ENCODE measurements at regions not wholly inside any gene's neighbourhood (a gene's known extent, or its start where the extent isn't known, plus 50 kb on each side); places are given as distances from the start of the nearest gene placed in this dataset.
"Not testable (repeated sequence)": the region's sequence is repeated elsewhere in the genome, so short reads cannot be mapped to it uniquely, and the experiment has no call there.

DNA sequence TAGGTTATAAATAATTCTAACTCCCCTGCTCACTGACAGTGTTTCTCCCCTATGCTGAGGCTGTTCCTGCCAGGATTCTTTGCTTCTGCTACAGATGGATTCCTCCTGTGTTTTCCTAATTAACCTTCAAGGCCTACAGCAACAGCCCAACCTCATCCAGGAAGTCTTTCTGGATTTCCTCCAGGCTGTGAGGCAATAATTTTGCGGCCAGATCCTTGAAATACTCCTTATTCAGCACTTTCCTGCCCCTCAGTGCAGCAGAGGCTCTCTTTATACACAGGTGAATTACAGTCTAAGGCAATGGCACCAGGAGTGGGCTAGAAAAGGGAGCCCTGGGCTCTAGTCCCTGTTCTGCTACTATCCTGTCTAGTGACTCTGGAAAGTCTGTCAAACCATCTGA lies 102.1 kb upstream of the PRSS12 start:
- H3K27me3 ChIP-seq (ENCODE audit: control insufficient read depth, insufficient read depth, low read length); H3K36me3 ChIP-seq (ENCODE audit: control insufficient read depth, insufficient read depth, low read length); H3K9me3 ChIP-seq (ENCODE audit: control insufficient read depth, insufficient read depth, low read length); H3K4me3 ChIP-seq (ENCODE audit: low read depth, low read length); H3K9ac ChIP-seq (ENCODE audit: low read depth, low read length); H3K4me1 ChIP-seq (ENCODE audit: control insufficient read depth, insufficient read depth, low read length): not testable (repeated sequence)

DNA sequence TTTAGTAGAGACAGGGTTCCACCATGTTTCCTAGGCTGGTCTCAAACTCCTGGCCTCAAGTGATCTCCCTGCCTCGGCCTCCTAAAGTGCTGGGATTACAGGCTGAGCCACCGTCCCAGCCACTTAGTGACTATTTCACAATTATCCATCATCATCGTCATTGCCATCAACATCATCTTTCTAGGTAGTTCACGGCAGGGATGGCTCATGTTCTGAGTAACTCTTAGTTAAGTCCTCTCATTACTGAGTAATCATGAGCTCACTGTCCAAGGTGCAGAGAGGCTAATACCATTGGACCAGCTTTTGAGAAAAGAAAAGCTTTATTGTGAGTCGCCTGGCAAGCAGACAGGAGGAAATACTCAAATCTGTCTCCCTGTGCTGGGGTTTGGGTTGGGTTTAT lies 108.6 kb upstream of the PRSS12 start:
- H3K4me1 ChIP-seq (ENCODE audit: control insufficient read depth, insufficient read depth, low read length), result not testable (repeated sequence)

DNA sequence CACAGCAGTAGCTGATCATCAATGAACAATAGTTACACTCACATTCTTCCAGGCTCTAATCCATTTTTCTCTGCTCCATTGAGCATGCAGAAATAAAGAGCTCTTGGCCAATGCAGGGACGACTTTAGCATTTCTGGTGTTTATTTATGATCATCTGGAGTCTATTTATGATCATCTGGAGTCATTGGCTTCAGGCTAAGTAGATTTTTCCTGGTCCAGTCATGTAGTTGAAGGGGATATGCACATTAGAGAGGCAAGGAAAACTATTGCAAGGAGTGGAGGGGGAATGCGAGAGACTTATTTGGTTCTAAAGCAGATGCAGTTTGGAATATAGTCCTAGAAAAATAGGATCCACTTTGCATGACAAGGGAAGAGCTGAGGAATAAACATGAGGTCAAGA lies 113.0 kb upstream of the PRSS12 start:
- not testable (repeated sequence) for H3K4me3 ChIP-seq (ENCODE audit: low read depth, low read length); H3K9ac ChIP-seq (ENCODE audit: low read depth, low read length)

More for the DNA sequence above, 108.6 kb upstream of the PRSS12 start:
- H3K4me3 ChIP-seq (ENCODE audit: low read depth, low read length); H3K27me3 ChIP-seq (ENCODE audit: control insufficient read depth, insufficient read depth, low read length); H3K36me3 ChIP-seq (ENCODE audit: control insufficient read depth, insufficient read depth, low read length); H3K9me3 ChIP-seq (ENCODE audit: control insufficient read depth, insufficient read depth, low read length); H3K9ac ChIP-seq (ENCODE audit: low read depth, low read length): not testable (repeated sequence)

DNA sequence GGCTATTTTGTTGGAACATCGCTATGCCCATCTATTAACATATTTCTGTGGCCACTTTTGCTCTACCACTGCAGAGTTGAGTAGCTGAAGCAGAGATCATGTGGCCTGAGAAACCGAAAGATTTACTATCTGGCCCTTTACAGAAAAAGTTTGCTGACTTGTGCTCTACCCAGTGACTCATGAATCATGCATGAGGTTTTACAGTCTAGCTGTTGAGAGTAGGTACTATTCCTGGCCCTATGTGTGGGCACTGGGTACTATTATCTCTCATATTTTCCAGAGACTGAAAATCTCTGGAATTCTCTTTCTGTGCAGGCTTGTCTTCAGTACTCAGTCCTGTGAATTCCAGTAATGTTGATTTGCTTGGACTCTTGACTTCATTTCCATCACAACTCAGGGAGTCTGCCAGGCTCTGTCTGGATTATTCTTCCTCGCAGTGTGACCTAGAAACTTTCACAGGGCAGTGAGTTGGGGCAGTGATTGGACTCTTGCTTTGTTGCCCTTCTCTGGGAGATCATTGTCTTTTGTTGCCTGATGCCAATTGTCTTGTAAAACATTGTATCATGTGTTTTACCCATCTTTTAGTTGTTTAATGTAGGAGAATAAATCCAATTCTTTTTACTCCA lies 121.3 kb upstream of the PRSS12 start:
- not testable (repeated sequence) for H3K9me3 ChIP-seq (ENCODE audit: control insufficient read depth, insufficient read depth, low read length); H3K9ac ChIP-seq (ENCODE audit: low read depth, low read length); H3K36me3 ChIP-seq (ENCODE audit: control insufficient read depth, insufficient read depth, low read length); H3K4me3 ChIP-seq (ENCODE audit: low read depth, low read length); H3K27me3 ChIP-seq (ENCODE audit: control insufficient read depth, insufficient read depth, low read length); H3K4me1 ChIP-seq (ENCODE audit: control insufficient read depth, insufficient read depth, low read length)

More for the DNA sequence above, 113.0 kb upstream of the PRSS12 start:
- H3K36me3 ChIP-seq (ENCODE audit: control insufficient read depth, insufficient read depth, low read length); H3K27me3 ChIP-seq (ENCODE audit: control insufficient read depth, insufficient read depth, low read length); H3K4me1 ChIP-seq (ENCODE audit: control insufficient read depth, insufficient read depth, low read length); H3K9me3 ChIP-seq (ENCODE audit: control insufficient read depth, insufficient read depth, low read length): not testable (repeated sequence)

DNA sequence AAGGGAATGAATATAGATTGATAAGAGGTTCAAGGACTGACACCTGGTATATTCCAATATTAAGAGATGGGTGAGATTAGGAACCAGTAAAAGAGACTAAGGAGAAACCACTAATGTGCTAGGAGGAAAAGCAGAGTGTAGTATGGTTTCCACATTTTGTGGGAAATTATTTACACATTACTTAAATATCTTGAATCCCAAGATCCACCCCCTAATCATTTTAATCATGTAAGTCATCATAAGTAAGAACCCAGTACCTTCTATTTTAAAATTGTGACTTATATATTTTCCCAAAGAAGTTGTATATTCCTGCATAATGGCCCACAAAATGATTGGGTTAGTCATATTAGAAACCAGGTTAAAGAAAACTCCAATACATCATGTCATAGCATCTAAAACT lies 122.0 kb upstream of the PRSS12 start:
- not testable (repeated sequence) for H3K9ac ChIP-seq (ENCODE audit: low read depth, low read length); H3K36me3 ChIP-seq (ENCODE audit: control insufficient read depth, insufficient read depth, low read length); H3K4me3 ChIP-seq (ENCODE audit: low read depth, low read length); H3K4me1 ChIP-seq (ENCODE audit: control insufficient read depth, insufficient read depth, low read length); H3K27me3 ChIP-seq (ENCODE audit: control insufficient read depth, insufficient read depth, low read length); H3K9me3 ChIP-seq (ENCODE audit: control insufficient read depth, insufficient read depth, low read length)

GRCh38 chr4:118475901-118476300 lies 123.1 kb upstream of the PRSS12 start:
- not testable (repeated sequence) for H3K4me3 ChIP-seq (ENCODE audit: low read depth, low read length); H3K4me1 ChIP-seq (ENCODE audit: control insufficient read depth, insufficient read depth, low read length); H3K9ac ChIP-seq (ENCODE audit: low read depth, low read length); H3K36me3 ChIP-seq (ENCODE audit: control insufficient read depth, insufficient read depth, low read length); H3K9me3 ChIP-seq (ENCODE audit: control insufficient read depth, insufficient read depth, low read length); H3K27me3 ChIP-seq (ENCODE audit: control insufficient read depth, insufficient read depth, low read length)

DNA sequence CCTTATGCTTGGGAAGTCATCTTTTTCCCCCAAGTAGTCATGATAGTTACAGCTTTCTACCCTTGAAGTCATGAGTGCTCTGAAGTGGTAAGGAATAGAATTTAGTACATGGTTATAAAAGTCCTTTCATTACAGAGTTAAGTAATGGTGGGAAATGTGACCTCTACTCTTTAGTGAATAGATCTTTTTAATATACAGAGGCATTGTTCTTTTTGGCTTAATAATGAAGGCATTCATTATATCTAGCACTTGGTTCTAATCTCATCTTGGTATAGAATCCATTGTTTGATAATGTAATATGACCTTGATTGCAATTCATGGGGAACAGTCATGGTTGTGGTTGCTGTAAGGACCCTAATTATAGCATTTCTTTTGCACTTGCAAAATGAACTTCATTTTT lies 125.0 kb upstream of the PRSS12 start:
- H3K9me3 ChIP-seq (ENCODE audit: control insufficient read depth, insufficient read depth, low read length); H3K9ac ChIP-seq (ENCODE audit: low read depth, low read length); H3K4me3 ChIP-seq (ENCODE audit: low read depth, low read length); H3K4me1 ChIP-seq (ENCODE audit: control insufficient read depth, insufficient read depth, low read length); H3K27me3 ChIP-seq (ENCODE audit: control insufficient read depth, insufficient read depth, low read length); H3K36me3 ChIP-seq (ENCODE audit: control insufficient read depth, insufficient read depth, low read length): not testable (repeated sequence)

DNA sequence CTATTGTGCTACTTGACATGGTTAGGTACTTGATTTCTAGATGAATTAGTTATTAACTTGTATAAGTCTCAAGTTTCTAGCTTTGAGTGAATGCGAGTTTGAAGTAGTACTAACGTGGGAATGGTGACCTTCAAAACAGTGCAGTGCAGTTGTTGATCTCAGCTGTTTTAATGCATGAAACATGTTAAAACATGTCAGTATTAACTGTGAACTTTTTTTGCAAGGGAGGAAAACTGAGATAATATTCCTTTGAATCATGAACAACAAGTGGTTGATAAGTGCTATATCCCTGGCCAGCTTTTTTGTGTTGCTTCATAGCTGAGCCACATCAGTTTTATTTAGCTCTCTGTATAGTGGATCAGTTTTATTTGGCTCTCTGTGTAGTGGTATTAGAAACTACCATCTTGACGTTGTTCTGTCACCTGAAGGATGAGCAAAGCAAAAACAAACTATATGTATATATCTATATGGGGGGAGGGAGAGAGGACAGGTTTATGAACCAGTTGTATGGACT lies 133.1 kb upstream of the PRSS12 start:
- H3K27me3 ChIP-seq (ENCODE audit: control insufficient read depth, insufficient read depth, low read length); H3K9ac ChIP-seq (ENCODE audit: low read depth, low read length); H3K36me3 ChIP-seq (ENCODE audit: control insufficient read depth, insufficient read depth, low read length); H3K4me1 ChIP-seq (ENCODE audit: control insufficient read depth, insufficient read depth, low read length); H3K9me3 ChIP-seq (ENCODE audit: control insufficient read depth, insufficient read depth, low read length); H3K4me3 ChIP-seq (ENCODE audit: low read depth, low read length): not testable (repeated sequence)

- H3K36me3 ChIP-seq (ENCODE audit: control insufficient read depth, insufficient read depth, low read length); H3K4me1 ChIP-seq (ENCODE audit: control insufficient read depth, insufficient read depth, low read length); H3K4me3 ChIP-seq (ENCODE audit: low read depth, low read length); H3K9me3 ChIP-seq (ENCODE audit: control insufficient read depth, insufficient read depth, low read length); H3K27me3 ChIP-seq (ENCODE audit: control insufficient read depth, insufficient read depth, low read length); H3K9ac ChIP-seq (ENCODE audit: low read depth, low read length): not testable (repeated sequence)
Observed at GRCh38 chr4:118492963-118493362, 140.2 kb upstream of the PRSS12 start.

DNA sequence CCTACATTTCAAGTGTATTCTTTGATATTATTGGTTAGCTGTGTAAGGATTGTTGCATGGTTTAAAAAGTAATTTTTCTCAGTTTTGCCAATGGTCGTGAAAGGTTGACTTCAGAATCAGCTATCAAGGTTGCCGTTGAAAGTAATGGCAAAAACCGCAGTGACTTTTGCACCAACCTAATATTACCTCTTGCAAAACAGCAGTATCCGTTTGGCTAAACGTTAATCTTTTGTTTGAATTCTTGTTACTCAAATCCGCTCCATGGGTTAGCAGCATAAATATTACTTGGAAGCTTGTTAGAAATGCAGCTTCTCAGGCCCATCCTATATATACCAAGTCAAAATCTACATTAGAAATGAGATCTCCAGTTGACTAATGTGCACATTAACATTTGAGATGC lies 141.6 kb upstream of the PRSS12 start:
- H3K9me3 ChIP-seq (ENCODE audit: control insufficient read depth, insufficient read depth, low read length); H3K4me3 ChIP-seq (ENCODE audit: low read depth, low read length); H3K27me3 ChIP-seq (ENCODE audit: control insufficient read depth, insufficient read depth, low read length); H3K9ac ChIP-seq (ENCODE audit: low read depth, low read length); H3K36me3 ChIP-seq (ENCODE audit: control insufficient read depth, insufficient read depth, low read length); H3K4me1 ChIP-seq (ENCODE audit: control insufficient read depth, insufficient read depth, low read length): not testable (repeated sequence)

GRCh38 chr4:118502967-118503366 lies 150.2 kb upstream of the PRSS12 start:
- not testable (repeated sequence) for H3K36me3 ChIP-seq (ENCODE audit: control insufficient read depth, insufficient read depth, low read length); H3K27me3 ChIP-seq (ENCODE audit: control insufficient read depth, insufficient read depth, low read length); H3K9ac ChIP-seq (ENCODE audit: low read depth, low read length); H3K9me3 ChIP-seq (ENCODE audit: control insufficient read depth, insufficient read depth, low read length); H3K4me1 ChIP-seq (ENCODE audit: control insufficient read depth, insufficient read depth, low read length); H3K4me3 ChIP-seq (ENCODE audit: low read depth, low read length)

GRCh38 chr4:118504927-118505326 lies 152.1 kb upstream of the PRSS12 start:
- H3K4me1 ChIP-seq (ENCODE audit: control insufficient read depth, insufficient read depth, low read length); H3K4me3 ChIP-seq (ENCODE audit: low read depth, low read length); H3K27me3 ChIP-seq (ENCODE audit: control insufficient read depth, insufficient read depth, low read length); H3K9ac ChIP-seq (ENCODE audit: low read depth, low read length); H3K9me3 ChIP-seq (ENCODE audit: control insufficient read depth, insufficient read depth, low read length); H3K36me3 ChIP-seq (ENCODE audit: control insufficient read depth, insufficient read depth, low read length): not testable (repeated sequence)

GRCh38 chr4:118505491-118505890 lies 152.7 kb upstream of the PRSS12 start:
- H3K4me3 ChIP-seq (ENCODE audit: low read depth, low read length); H3K4me1 ChIP-seq (ENCODE audit: control insufficient read depth, insufficient read depth, low read length); H3K36me3 ChIP-seq (ENCODE audit: control insufficient read depth, insufficient read depth, low read length); H3K9ac ChIP-seq (ENCODE audit: low read depth, low read length); H3K27me3 ChIP-seq (ENCODE audit: control insufficient read depth, insufficient read depth, low read length); H3K9me3 ChIP-seq (ENCODE audit: control insufficient read depth, insufficient read depth, low read length): not testable (repeated sequence)
